Mesendoderm (in vitro differentiated cells): ENCODE measurements at regions not wholly inside any gene's neighbourhood (a gene's known extent, or its start where the extent isn't known, plus 50 kb on each side); places are given as distances from the start of the nearest gene placed in this dataset.
"Not testable (repeated sequence)": the region's sequence is repeated elsewhere in the genome, so short reads cannot be mapped to it uniquely, and the experiment has no call there.

Source experiments
- DNase-seq: peaks from one replicate; pipeline ENCODE4 v3.0.0; 2013
- H2AK5ac ChIP-seq: 2 replicates; pipeline ENCODE4 v1.6.1; 2013; ENCODE audit warnings: low read length, inconsistent platforms
- H2BK120ac ChIP-seq: 2 replicates; pipeline ENCODE4 v1.6.1; 2013; ENCODE audit warnings: low read depth, mild to moderate bottlenecking, low read length, moderate library complexity, mixed read lengths
- H2BK15ac ChIP-seq: replicated peaks from 2 replicates; pipeline ENCODE4 v1.6.1; 2013; ENCODE audit warnings: low read depth, mild to moderate bottlenecking, moderate library complexity
- H2BK5ac ChIP-seq: 2 replicates; pipeline ENCODE4 v1.6.1; 2013; ENCODE audit warnings: low read length, inconsistent platforms
- H3K18ac ChIP-seq: 2 replicates; pipeline ENCODE4 v1.6.1; 2013; ENCODE audit warnings: mild to moderate bottlenecking, low read length, mixed read lengths
- H3K23ac ChIP-seq: one replicate; pipeline ENCODE4 v1.6.1; 2013; ENCODE audit warnings: low read length
- H3K27ac ChIP-seq: 2 replicates; pipeline ENCODE4 v1.5.1; 2013; ENCODE audit warnings: low read depth, mild to moderate bottlenecking, inconsistent platforms, low read length, moderate library complexity
- H3K27me3 ChIP-seq: 2 replicates; pipeline ENCODE4 v1.6.1; 2013; ENCODE audit warnings: low read length, control low read depth, mild to moderate bottlenecking, inconsistent platforms; ENCODE audit not compliant: insufficient read depth, poor library complexity
- H3K36me3 ChIP-seq: 2 replicates; pipeline ENCODE4 v1.6.1; 2013; ENCODE audit warnings: low read length, inconsistent platforms; ENCODE audit not compliant: control insufficient read depth, insufficient read depth
- H3K4ac ChIP-seq: one replicate; pipeline ENCODE4 v1.6.1; 2013; ENCODE audit warnings: low read depth, mild to moderate bottlenecking, low read length, moderate library complexity
- H3K4me1 ChIP-seq: 2 replicates; pipeline ENCODE4 v1.6.1; 2013; ENCODE audit warnings: low read depth, low read length, inconsistent platforms; ENCODE audit not compliant: control insufficient read depth
- H3K4me2 ChIP-seq: 2 replicates; pipeline ENCODE4 v1.6.1; 2013; ENCODE audit warnings: low read length
- H3K4me3 ChIP-seq: 2 replicates; pipeline ENCODE4 v1.5.1; 2013; ENCODE audit warnings: mild to moderate bottlenecking, low read length
- H3K56ac ChIP-seq: one replicate; pipeline ENCODE4 v1.6.1; 2013; ENCODE audit warnings: low read length
- H3K79me1 ChIP-seq: 2 replicates; pipeline ENCODE4 v1.6.1; 2013; ENCODE audit warnings: low read length, inconsistent platforms
- H3K79me2 ChIP-seq: 2 replicates; pipeline ENCODE4 v1.6.1; 2013; ENCODE audit warnings: mild to moderate bottlenecking, low read length; ENCODE audit not compliant: control insufficient read depth, insufficient read depth
- H3K9ac ChIP-seq: 2 replicates; pipeline ENCODE4 v1.6.1; 2013; ENCODE audit warnings: low read length, inconsistent platforms
- H4K5ac ChIP-seq: one replicate; pipeline ENCODE4 v1.6.1; 2013; ENCODE audit warnings: low read length
- H4K8ac ChIP-seq: one replicate; pipeline ENCODE4 v1.6.1; 2013; ENCODE audit warnings: low read depth, mild to moderate bottlenecking, control low read depth, low read length, moderate library complexity
- WGBS: extraction: QIAGEN DNeasy Blood & Tissue Kit; methylation state at CpG from one replicate; pipeline ENCODE4 v1.1.7; 2013; ENCODE audit warnings: low lambda C conversion rate, missing lambda C conversion rate; ENCODE audit not compliant: insufficient coverage; ENCODE audit errors: extremely low coverage; 5-methylcytosine and 5-hydroxymethylcytosine counted together

- not testable (repeated sequence) for H2BK120ac ChIP-seq, H3K27me3 ChIP-seq, H3K79me1 ChIP-seq, H3K56ac ChIP-seq, H3K36me3 ChIP-seq, H3K23ac ChIP-seq, H3K4me2 ChIP-seq, H2AK5ac ChIP-seq, H3K27ac ChIP-seq, H3K18ac ChIP-seq, H2BK15ac ChIP-seq, H3K4me3 ChIP-seq, H4K5ac ChIP-seq, H3K4me1 ChIP-seq, H3K4ac ChIP-seq, H3K79me2 ChIP-seq, H2BK5ac ChIP-seq, H4K8ac ChIP-seq, H3K9ac ChIP-seq, DNase-seq
Measured at GRCh38 chr9:30292026-30292425, 2092.4 kb upstream of the ACO1 start.

GRCh38 chr9:30293231-30293630, 2091.2 kb upstream of the ACO1 start:
- H3K4me3 ChIP-seq, result no peak overlapping the region
- no peak overlapping the region for H2BK120ac ChIP-seq
- H3K56ac ChIP-seq, result no peak overlapping the region
- no peak overlapping the region for H2BK15ac ChIP-seq
- no peak overlapping the region for H2AK5ac ChIP-seq
- H3K4me2 ChIP-seq, result no peak overlapping the region
- no peak overlapping the region for H4K5ac ChIP-seq
- H3K27me3 ChIP-seq, result no peaks in the 10 kb centered on the region
- no peak overlapping the region for H3K18ac ChIP-seq
- DNase-seq, result no peak
- H3K79me2 ChIP-seq, result no peaks in the 10 kb centered on the region
- H2BK5ac ChIP-seq, result no peak overlapping the region
- no peak overlapping the region for H3K23ac ChIP-seq
- no peaks in the 10 kb centered on the region for H3K79me1 ChIP-seq
- no peak overlapping the region for H4K8ac ChIP-seq
- H3K36me3 ChIP-seq, result no peaks in the 10 kb centered on the region
- H3K27ac ChIP-seq, result no peak overlapping the region
- no CpG with 5 or more reads among the region's 1 CpG for WGBS
- H3K4ac ChIP-seq, result no peak overlapping the region
- no peak overlapping the region for H3K9ac ChIP-seq
- no peaks in the 10 kb centered on the region for H3K4me1 ChIP-seq

GRCh38 chr9:30299126-30299780, 2085.2 kb upstream of the ACO1 start:
- Histone ChIP-seq H3K4me2 (no peak overlapping the region), H3K27me3 (no peaks in the 10 kb centered on the region), H2BK5ac (no peak overlapping the region), H3K79me2 (no peaks in the 10 kb centered on the region), H4K5ac (no peak overlapping the region), H3K4ac (no peak overlapping the region), H4K8ac (no peak overlapping the region), H3K79me1 (no peaks in the 10 kb centered on the region), H3K27ac (no peak overlapping the region), H3K4me3 (no peak overlapping the region), H2BK15ac (no peak overlapping the region), H3K4me1 (no peaks in the 10 kb centered on the region), H3K23ac (no peak overlapping the region), H2BK120ac (no peak overlapping the region), H3K18ac (no peak overlapping the region), H3K36me3 (no peaks in the 10 kb centered on the region), H2AK5ac (no peak overlapping the region), H3K9ac (no peak overlapping the region), H3K56ac (no peak overlapping the region)
- no peak for DNase-seq
- no CpG with 5 or more reads among the region's 25 CpGs for WGBS

- H3K79me2 ChIP-seq, result no peaks in the 10 kb centered on the region
- H3K56ac ChIP-seq, result no peak overlapping the region
- no peak overlapping the region for H2BK120ac ChIP-seq
- no peak overlapping the region for H3K4me3 ChIP-seq
- DNase-seq, result peak; percentile 14
- no peak overlapping the region for H4K8ac ChIP-seq
- WGBS, result no CpG with 5 or more reads among the region's 5 CpGs
- H3K79me1 ChIP-seq, result no peaks in the 10 kb centered on the region
- no peak overlapping the region for H2BK15ac ChIP-seq
- no peak overlapping the region for H3K9ac ChIP-seq
- H3K36me3 ChIP-seq, result no peaks in the 10 kb centered on the region
- no peak overlapping the region for H2AK5ac ChIP-seq
- H4K5ac ChIP-seq, result no peak overlapping the region
- H3K23ac ChIP-seq, result no peak overlapping the region
- no peak overlapping the region for H2BK5ac ChIP-seq
- no peak overlapping the region for H3K4ac ChIP-seq
- H3K4me2 ChIP-seq, result no peak overlapping the region
- no peaks in the 10 kb centered on the region for H3K27me3 ChIP-seq
- H3K27ac ChIP-seq, result peak overlapping the region; percentile 28
- no peak overlapping the region for H3K18ac ChIP-seq
- H3K4me1 ChIP-seq, result no peaks in the 10 kb centered on the region
Measured at GRCh38 chr9:30301271-30301963, 2083.0 kb upstream of the ACO1 start.

- no peak for DNase-seq
- no CpG with 5 or more reads among the region's 2 CpGs for WGBS
- H3K18ac ChIP-seq, result no peak overlapping the region
Measured at GRCh38 chr9:30310711-30311110, 2073.7 kb upstream of the ACO1 start.

GRCh38 chr9:30329431-30329830, 2055.0 kb upstream of the ACO1 start:
- Histone ChIP-seq H3K79me1 (no peaks in the 10 kb centered on the region), H3K4me2 (no peak overlapping the region), H3K18ac (no peak overlapping the region), H3K56ac (no peak overlapping the region), H3K23ac (no peak overlapping the region), H2AK5ac (no peak overlapping the region), H4K5ac (no peak overlapping the region), H3K9ac (no peak overlapping the region), H2BK15ac (no peak overlapping the region), H3K36me3 (no peaks in the 10 kb centered on the region), H3K4me1 (no peaks in the 10 kb centered on the region), H3K4ac (no peak overlapping the region), H2BK120ac (no peak overlapping the region), H3K4me3 (no peak overlapping the region), H2BK5ac (no peak overlapping the region), H3K27me3 (no peaks in the 10 kb centered on the region), H3K27ac (no peak overlapping the region), H4K8ac (no peak overlapping the region), H3K79me2 (no peaks in the 10 kb centered on the region)
- DNase-seq, result no peak
- no CpG with 5 or more reads among the region's 4 CpGs for WGBS

More at GRCh38 chr9:30310711-30311110, 2073.7 kb upstream of the ACO1 start:
- Histone ChIP-seq H2BK15ac (no peak overlapping the region), H4K8ac (no peak overlapping the region), H3K23ac (no peak overlapping the region), H3K27me3 (no peaks in the 10 kb centered on the region), H2AK5ac (no peak overlapping the region), H3K4ac (no peak overlapping the region), H3K27ac (no peak overlapping the region), H2BK5ac (no peak overlapping the region), H3K79me2 (no peaks in the 10 kb centered on the region), H3K9ac (no peak overlapping the region), H3K79me1 (no peaks in the 10 kb centered on the region), H4K5ac (no peak overlapping the region), H3K36me3 (no peaks in the 10 kb centered on the region), H3K4me1 (no peaks in the 10 kb centered on the region), H3K4me2 (no peak overlapping the region), H3K56ac (no peak overlapping the region), H3K4me3 (no peak overlapping the region), H2BK120ac (no peak overlapping the region)
